ENCODE measurements at regions not wholly inside any gene's neighbourhood (a gene's known extent, or its start where the extent isn't known, plus 50 kb on each side); places are given as distances from the start of the nearest gene placed in this dataset.

DNA sequence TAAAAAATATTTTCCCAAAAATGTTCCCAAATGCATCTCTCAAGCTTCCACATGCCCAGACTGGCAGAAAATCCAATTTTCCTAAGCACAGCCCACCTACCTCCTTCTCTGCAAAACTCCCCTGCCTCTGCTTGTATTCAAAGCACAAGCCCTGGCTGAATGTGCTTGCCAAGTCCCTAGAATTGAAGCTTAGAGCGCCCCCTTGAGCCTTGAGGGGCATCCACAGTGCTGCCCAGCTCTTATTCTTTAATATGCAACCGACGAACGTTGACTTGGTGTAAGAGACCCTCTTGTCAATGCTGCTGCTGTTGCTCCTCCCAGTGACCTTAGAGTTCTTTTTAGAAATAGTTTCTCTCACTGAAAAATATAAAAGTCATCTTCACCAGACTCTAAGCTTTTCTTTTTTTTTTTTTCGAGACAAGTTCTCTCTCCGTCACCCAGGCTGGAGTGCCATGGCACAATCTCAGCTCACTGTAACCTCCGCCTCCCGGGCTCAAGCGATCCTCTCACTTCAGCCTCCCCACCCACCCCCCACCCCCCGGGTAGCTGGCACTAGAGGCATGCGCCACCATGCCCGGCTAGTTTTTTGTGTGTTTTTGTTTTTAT is 63.5 kb upstream of the CAPRIN1 start (continued):
- no peak for TF ChIP-seq NFE2 (IDR thresholded peaks at IDR 0.05; ENCODE audit: low read depth)
- TF ChIP-seq SAFB2 (IDR thresholded peaks at IDR 0.05; ENCODE audit: borderline replicate concordance, low read depth, low read length, severe bottlenecking) = no peak
- no peak for TF ChIP-seq GABPB1 (CRISPR knock-in tag; IDR thresholded peaks at IDR 0.05)
- TF ChIP-seq XRCC5 (IDR thresholded peaks at IDR 0.05; ENCODE audit: low read depth, low read length) = 0 out of 2 replicates have a peak, but pooled peaks have one; percentile 41
- TF ChIP-seq, protein P1, sequence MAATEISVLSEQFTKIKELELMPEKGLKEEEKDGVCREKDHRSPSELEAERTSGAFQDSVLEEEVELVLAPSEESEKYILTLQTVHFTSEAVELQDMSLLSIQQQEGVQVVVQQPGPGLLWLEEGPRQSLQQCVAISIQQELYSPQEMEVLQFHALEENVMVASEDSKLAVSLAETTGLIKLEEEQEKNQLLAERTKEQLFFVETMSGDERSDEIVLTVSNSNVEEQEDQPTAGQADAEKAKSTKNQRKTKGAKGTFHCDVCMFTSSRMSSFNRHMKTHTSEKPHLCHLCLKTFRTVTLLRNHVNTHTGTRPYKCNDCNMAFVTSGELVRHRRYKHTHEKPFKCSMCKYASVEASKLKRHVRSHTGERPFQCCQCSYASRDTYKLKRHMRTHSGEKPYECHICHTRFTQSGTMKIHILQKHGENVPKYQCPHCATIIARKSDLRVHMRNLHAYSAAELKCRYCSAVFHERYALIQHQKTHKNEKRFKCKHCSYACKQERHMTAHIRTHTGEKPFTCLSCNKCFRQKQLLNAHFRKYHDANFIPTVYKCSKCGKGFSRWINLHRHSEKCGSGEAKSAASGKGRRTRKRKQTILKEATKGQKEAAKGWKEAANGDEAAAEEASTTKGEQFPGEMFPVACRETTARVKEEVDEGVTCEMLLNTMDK (IDR thresholded peaks at IDR 0.05; ENCODE audit: borderline replicate concordance, insufficient read depth, low read depth, low read length, poor library complexity, severe bottlenecking) = no peak
- no peak for TF ChIP-seq ZNF347 (CRISPR knock-in tag; IDR thresholded peaks at IDR 0.05; ENCODE audit: low read depth)
- TF ChIP-seq MEIS2 (IDR thresholded peaks at IDR 0.05; ENCODE audit: partially characterized antibody) = no peak
- no peak for TF ChIP-seq DPF2 (IDR thresholded peaks at IDR 0.05)
- TF ChIP-seq ADNP (tag; IDR thresholded peaks at IDR 0.05) = no peak
- TF ChIP-seq KHSRP (IDR thresholded peaks at IDR 0.05) = no peak
- no peak for TF ChIP-seq RBM34 (IDR thresholded peaks at IDR 0.05; ENCODE audit: borderline replicate concordance, insufficient read depth, low read length)
- no peak for TF ChIP-seq JUNB (CRISPR knock-in tag; conservative IDR thresholded peaks at IDR 0.05)
- TF ChIP-seq ELF2 (CRISPR knock-in tag; IDR thresholded peaks at IDR 0.05) = no peak
- TF ChIP-seq, protein P2, sequence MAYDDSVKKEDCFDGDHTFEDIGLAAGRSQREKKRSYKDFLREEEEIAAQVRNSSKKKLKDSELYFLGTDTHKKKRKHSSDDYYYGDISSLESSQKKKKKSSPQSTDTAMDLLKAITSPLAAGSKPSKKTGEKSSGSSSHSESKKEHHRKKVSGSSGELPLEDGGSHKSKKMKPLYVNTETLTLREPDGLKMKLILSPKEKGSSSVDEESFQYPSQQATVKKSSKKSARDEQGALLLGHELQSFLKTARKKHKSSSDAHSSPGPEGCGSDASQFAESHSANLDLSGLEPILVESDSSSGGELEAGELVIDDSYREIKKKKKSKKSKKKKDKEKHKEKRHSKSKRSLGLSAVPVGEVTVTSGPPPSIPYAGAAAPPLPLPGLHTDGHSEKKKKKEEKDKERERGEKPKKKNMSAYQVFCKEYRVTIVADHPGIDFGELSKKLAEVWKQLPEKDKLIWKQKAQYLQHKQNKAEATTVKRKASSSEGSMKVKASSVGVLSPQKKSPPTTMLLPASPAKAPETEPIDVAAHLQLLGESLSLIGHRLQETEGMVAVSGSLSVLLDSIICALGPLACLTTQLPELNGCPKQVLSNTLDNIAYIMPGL (CRISPR knock-in tag; IDR thresholded peaks at IDR 0.05) = no peak
- TF ChIP-seq COPS2 (conservative IDR thresholded peaks at IDR 0.05) = no peak
- no peak for TF ChIP-seq XRCC4 (IDR thresholded peaks at IDR 0.05; ENCODE audit: extremely low read depth, insufficient read depth, insufficient read length)
- TF ChIP-seq FOXJ3 (CRISPR knock-in tag; IDR thresholded peaks at IDR 0.05) = no peak
- 0 out of 2 replicates have a peak, but pooled peaks have one; percentile 32 for TF ChIP-seq RB1 (IDR thresholded peaks at IDR 0.05; ENCODE audit: low read depth)
- no peak for TF ChIP-seq FOXJ2 (tag; IDR thresholded peaks at IDR 0.05)
- no peak for TF ChIP-seq KLF6 (CRISPR knock-in tag; IDR thresholded peaks at IDR 0.05; ENCODE audit: borderline replicate concordance)
- TF ChIP-seq BCL6 (CRISPR knock-in tag; IDR thresholded peaks at IDR 0.05) = no peak
- peak in 1 of 3 experiments; percentile 14 for TF ChIP-seq YY1 (IDR thresholded peaks at IDR 0.05; ENCODE audit: borderline replicate concordance in 1 of 3, control insufficient read depth in 1 of 3, extremely low read depth in 1 of 3, insufficient read depth in 3 of 3, insufficient read length in 1 of 3, insufficient replicate concordance in 2 of 3, low read depth in 1 of 3, low read length in 2 of 3)
- TF ChIP-seq MAFK (IDR thresholded peaks at IDR 0.05; ENCODE audit: low read length) = no peak
- no peak for TF ChIP-seq MECOM (CRISPR knock-in tag; IDR thresholded peaks at IDR 0.05)
- no peak; the same call in 1 of the 2 replicates for TF ChIP-seq JUND (IDR thresholded peaks at IDR 0.05; ENCODE audit: borderline replicate concordance, low read depth, low read length)
- TF ChIP-seq JUND (tag; IDR thresholded peaks at IDR 0.05; ENCODE audit: borderline replicate concordance, low read depth, low read length) = no peak
- no peak for TF ChIP-seq NFRKB (IDR thresholded peaks at IDR 0.05; ENCODE audit: low read depth)
- TF ChIP-seq CBX8 (IDR thresholded peaks at IDR 0.05; ENCODE audit: borderline replicate concordance, extremely low read depth, low read depth, low read length, poor library complexity, severe bottlenecking) = no peak

Data from K562 (cell line).